ENCODE measurements at regions not wholly inside any gene's neighbourhood (a gene's known extent, or its start where the extent isn't known, plus 50 kb on each side); places are given as distances from the start of the nearest gene placed in this dataset.

DNA sequence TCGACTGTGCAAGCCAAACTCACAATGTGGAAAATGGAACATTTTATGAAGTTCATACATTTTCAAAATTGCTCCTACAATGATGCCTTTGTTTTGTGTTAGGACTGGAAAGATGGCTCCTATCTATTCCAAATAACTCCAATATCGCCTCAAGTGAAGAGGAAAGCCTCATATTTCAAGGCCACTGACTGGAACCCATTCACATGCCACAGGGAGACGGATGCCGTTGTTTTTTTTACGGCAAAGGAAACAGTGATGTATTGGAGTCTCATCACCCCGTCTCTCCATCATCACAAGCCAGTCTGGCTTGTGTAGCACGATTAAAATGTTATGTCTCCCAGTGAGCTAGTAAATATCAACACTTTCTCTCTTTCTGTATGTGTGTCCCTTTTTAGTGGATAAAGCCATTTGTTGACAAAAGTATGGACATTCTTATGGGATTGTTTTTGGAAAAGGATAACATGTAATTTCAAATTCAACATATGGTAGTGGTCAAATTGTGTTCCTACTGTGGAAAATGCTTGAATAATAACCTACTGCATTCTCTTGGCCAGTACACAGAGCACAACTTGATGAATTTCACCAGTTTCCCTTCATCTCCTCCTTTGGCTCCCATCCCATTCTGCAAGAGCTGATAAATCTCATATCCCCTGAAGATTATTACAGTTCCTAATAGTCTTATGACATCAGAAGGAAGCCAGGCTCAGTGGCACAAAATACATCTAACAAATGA is 109.5 kb upstream of the PITRM1 start:
- DNase-seq (ENCODE audit: low spot score): no peak
- intact Hi-C loops (cut with DNase I): no loop called here

GRCh38 chr10:3278771-3279170 is 106.2 kb upstream of the PITRM1 start:
- no peak for DNase-seq (ENCODE audit: low spot score)
- intact Hi-C loops (cut with DNase I): no loop called here

DNA sequence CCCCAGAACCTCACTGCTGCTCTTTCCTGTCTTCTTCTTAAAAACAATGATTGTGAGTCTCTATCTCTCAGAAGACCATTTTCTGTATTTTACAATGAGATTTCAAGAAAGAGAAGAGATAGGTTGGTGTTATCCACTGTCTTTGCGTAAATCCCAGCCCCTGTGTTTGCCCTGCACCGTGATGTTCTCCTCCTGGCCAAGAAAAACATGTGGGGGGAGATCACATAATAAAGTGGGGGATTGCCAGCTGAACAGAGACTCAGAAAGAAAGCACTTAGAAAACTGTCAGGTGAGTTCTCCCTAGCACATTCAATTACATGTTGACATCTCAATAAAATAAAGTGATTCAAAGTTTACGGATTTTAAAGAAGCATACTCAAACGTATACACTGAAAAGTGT is 105.0 kb upstream of the PITRM1 start:
- no peak for DNase-seq (ENCODE audit: low spot score)
- intact Hi-C loops (cut with DNase I): no loop called here

DNA sequence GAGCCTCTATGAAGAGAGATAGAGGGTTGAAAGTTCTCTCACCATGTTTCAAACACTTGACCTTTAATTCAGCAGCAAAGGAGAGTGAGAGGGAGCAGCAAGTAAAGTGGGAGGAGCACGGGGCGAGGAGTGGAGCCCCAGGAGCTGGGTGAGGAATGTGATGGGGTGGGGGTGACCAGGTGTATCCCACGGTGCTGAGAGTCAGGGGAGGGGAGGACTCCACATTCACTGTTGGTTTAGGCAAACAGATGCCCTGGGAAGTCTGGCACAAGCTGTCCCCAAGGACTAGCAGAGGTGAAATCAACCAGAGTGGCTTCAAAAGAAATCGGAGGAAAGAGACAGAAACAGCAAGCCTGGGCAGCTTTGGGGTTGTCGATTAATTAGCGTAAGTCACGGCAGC is 101.8 kb upstream of the PITRM1 start:
- intact Hi-C loops (cut with DNase I): no loop called here
- no peak for DNase-seq (ENCODE audit: low spot score)

GRCh38 chr10:3273966-3274365 is 101.4 kb upstream of the PITRM1 start:
- intact Hi-C loops (cut with DNase I): no loop called here
- peak; percentile 62 for DNase-seq (ENCODE audit: low spot score)

DNA sequence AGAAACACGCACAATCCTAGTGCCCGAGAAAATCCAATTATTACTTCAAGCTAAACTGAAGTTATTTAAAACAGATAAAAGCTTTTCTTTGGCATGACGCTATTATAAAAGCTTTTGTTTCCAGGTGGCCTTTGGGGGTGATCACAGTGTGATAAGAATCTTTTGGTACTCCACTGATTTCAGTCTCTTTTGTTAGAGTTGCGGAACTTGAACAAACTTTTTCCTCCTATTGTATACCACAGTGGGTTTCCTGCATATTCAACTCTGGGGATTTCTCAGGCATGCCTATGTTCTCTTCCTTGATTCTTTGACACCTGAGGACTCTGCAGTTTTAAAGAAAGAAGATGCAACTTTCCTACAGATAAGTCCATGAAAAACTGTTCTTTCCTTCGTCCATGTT is 99.7 kb upstream of the PITRM1 start:
- intact Hi-C loops (cut with DNase I): no loop called here
- no peak for DNase-seq (ENCODE audit: low spot score)

DNA sequence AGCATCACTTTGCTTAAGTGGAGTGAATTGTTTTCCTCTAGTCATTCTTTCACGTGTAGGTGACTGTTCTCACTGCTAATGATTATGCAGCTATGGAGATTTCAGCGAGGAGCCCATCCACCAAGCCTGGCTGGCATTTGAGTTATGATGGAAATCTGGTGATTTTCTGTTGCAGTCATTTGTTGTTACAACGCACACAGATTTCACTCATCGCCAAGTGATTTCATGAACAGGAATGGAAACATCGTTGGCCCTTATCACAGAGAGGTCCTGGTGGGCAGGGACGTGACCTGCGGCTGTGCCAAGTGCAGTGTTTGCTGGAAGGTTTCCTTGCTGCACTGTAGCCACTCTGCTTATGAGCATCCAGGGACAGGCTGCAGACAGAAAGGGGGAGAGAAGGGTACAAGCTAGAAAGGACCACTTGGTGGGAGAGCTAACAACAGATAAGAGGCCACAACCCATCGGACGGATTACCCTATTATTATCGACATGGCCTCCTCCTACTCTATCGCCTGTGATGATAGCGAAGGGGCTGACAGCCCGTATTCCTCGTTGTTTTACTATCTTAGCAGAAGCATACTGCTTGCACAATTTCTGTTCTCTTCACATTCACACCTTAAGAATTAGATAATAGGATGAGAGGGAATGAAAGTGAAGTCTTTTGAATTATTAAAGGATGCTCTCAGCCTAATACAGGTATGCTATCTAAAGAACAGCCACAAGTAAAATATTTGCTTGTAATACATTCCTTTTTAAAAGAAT is 99.0 kb upstream of the PITRM1 start:
- intact Hi-C loops (cut with DNase I): no loop called here
- DNase-seq (ENCODE audit: low spot score): no peak

DNA sequence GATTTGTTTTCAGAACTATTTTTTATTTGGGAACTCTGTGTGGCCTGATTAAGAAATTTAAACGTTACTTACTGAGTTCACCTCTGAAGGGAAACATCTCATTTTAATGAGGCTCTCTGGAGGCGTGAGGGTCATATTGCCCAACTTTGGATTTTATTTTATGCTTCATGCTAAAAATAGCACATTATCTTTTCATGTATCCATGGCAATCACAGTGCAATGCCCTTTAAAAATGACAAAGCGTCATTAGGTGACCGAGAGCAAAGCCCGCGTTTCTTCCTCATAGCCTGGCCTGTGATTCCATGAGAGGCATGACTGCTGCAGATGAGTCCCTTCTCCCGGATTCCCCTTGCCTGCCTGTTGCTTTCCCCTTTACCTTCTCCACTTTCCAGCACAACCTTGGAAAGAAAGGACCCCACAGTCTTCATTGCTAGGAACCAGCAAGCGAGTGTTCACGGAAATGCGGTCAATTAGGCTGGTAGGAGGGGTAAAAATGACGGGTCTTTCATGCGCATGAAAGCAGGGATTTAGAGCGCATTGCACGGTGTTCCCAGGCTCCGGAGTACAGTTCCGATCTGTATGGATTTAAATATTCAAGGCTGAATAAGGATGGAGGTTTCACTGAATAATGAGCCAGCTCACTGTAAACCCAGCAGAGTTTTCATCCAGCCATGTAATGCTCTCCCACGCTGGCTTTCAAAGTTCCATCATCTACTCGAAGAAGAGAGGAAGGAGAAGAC is 98.2 kb upstream of the PITRM1 start:
- peak; percentile 44 for DNase-seq (ENCODE audit: low spot score)
- intact Hi-C loops (cut with DNase I): no loop called here

DNA sequence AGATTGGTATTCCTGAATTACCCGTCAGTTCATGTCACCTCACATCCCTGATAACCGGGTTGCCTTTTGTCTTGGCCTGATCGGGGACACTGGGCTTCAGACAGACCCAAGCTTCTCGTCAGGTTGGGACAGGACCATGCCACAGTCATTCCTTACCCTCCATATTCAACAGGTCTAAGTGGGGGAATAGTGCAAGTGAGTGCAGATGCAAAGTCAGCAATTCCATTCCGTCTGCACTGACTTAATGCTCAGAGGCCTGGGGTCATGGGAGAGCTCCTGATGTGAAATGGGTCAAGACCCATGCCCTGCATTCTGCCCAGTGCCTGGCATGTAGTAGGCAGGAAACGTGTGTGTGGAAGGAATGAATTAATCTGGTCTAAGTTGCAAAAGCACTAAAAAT is 95.4 kb upstream of the PITRM1 start:
- DNase-seq (ENCODE audit: low spot score): no peak
- intact Hi-C loops (cut with DNase I): no loop called here

DNA sequence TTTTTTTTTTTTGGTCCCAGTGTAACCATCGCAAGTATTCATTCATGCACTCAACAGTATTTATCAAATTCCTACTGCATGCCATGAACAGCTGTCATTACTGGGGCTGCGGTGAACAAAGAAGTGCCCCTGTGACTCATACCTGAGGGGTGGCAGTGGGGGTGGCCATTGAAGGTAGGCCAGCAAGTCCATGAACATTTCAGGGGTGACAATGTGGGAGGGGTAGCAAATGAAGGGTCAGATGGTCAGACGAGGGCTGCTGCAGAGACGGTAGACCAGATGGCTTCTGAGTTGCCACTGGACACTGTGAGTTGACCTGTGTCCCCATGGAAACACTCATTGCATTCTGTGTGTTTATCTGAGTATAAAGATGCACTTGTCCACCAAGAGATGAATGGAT is 92.5 kb upstream of the PITRM1 start:
- no peak for DNase-seq (ENCODE audit: low spot score)
- intact Hi-C loops (cut with DNase I): no loop called here

- intact Hi-C loops (cut with DNase I): no loop called here
- DNase-seq (ENCODE audit: low spot score): peak; percentile 70
Observed at GRCh38 chr10:3264161-3264761, 91.7 kb upstream of the PITRM1 start.

DNA sequence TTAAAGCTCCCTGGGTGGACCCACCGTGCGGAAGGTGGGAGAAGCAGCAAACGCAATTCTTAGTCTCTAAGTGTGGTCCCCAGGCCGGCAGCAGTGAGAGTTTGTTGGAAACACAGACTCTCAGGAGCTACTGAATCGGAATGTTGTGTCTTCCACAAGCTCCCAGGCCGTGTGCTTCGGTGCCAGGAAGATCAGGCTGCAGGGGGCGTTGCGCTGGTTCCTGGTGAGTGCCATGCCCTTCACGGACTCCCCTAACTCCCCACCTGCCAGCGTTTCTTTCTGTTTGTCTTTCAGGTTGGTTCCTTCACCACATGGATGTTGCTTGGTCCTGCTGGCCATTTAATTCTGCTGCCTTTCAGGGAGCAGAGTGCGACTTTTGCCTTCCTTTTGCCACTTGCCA is 91.2 kb upstream of the PITRM1 start:
- no peak for DNase-seq (ENCODE audit: low spot score)
- intact Hi-C loops (cut with DNase I): no loop called here

- DNase-seq (ENCODE audit: low spot score): peak; percentile 36
- intact Hi-C loops (cut with DNase I): no loop called here
Observed at GRCh38 chr10:3263082-3263481, 90.5 kb upstream of the PITRM1 start.

- DNase-seq (ENCODE audit: low spot score): peak; percentile 29
Observed at GRCh38 chr10:3261921-3262320, 89.3 kb upstream of the PITRM1 start.

GRCh38 chr10:3260066-3260834 is 87.7 kb upstream of the PITRM1 start:
- intact Hi-C loops (cut with DNase I): no loop called here
- peak; percentile 59 for DNase-seq (ENCODE audit: low spot score)

More at GRCh38 chr10:3261921-3262320, 89.3 kb upstream of the PITRM1 start:
- intact Hi-C loops (cut with DNase I): no loop called here

- intact Hi-C loops (cut with DNase I): no loop called here
Observed at GRCh38 chr10:3259499-3259898, 86.9 kb upstream of the PITRM1 start.

DNA sequence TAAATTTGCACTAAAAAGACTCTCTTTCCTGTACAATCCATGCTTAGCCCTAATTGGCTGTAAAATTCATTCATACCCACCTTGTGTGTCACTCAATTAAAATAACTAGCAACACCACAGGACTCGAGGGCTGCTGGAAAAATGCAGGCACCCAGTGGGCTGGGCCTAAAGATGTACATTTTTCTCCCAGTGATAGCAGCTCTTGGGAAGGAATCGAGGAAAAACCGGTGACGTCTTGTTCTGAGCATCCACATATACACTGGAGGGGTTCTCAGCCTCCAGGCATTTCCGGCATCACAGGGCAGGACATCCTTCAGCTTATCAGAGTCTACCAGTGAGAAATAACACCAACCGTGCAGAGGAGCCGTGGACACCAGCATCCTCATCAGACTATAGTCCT is 85.8 kb upstream of the PITRM1 start:
- intact Hi-C loops (cut with DNase I): no loop called here
- DNase-seq (ENCODE audit: low spot score): no peak

More at GRCh38 chr10:3259499-3259898, 86.9 kb upstream of the PITRM1 start:
- peak; percentile 9 for DNase-seq (ENCODE audit: low spot score)

DNA sequence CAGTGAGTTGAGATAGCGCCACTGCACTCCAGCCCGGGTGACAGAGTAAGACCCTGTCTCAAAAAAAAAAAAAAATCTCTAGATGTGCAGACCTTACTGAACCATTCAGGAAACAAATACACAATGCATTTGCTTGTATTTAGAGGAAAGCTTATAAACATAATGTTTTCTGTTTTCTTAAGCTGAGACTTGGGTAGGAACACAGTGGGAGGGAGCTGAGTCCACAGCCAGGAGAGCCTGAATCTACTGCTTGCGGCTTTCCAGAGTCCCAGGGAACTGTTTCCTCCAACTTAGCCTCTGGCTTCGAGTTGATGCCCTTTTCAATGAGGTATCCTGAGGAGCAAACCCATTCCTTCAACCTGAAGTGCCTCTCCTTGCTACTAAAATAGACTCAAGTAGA is 83.0 kb upstream of the PITRM1 start:
- peak; percentile 41 for DNase-seq (ENCODE audit: low spot score)
- intact Hi-C loops (cut with DNase I): no loop called here

DNA sequence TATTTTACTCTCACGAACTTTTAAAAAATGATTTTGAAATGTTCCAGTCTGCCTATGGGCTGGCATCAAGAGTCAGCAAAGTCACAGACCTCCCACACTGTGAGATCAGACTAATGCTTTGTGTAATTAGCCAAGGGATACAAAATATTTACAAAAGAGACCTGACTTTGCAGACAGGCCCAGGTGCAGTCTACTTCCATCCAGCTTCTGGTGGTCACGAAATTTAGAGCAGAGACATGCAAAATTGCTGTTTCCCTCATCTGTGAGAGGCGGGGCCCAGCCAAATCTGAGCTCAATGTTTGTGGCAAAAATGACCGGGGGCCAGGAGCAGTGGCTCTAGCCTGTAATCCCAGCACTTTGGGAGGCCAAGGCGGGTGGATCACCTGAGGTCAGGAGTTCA is 82.5 kb upstream of the PITRM1 start:
- intact Hi-C loops (cut with DNase I): no loop called here
- DNase-seq (ENCODE audit: low spot score): no peak
